ENCODE measurements at regions not wholly inside any gene's neighbourhood (a gene's known extent, or its start where the extent isn't known, plus 50 kb on each side); places are given as distances from the start of the nearest gene placed in this dataset.

DNA sequence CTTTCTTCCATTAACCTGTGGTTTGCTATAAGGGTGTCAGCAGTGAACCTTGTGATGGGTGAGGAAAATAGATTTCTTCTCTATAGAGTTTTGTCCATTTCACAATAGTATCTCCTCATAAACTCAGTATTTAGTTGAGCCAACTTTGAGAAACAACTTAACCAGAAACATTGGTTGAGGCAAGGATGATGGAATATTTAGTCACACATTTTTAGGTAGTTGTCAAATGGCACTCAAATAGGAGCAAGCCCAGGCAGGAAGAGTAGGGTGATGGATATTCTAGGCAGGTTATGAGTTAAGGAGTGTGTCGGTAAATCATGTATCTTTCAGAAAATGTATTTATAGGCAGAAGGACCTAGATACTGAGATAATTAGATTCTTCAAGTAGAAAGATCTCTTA is 1267.6 kb downstream of the SLC16A7 start:
- H3K4me1 ChIP-seq = no peaks in the 10 kb centered on the region
- intact Hi-C loops (cut with DNase I) = no loop called here
- no peak overlapping the region for H3K27ac ChIP-seq
- no peaks in the 10 kb centered on the region for H3K9me3 ChIP-seq
- no peak overlapping the region for H3K4me3 ChIP-seq
- no peaks in the 10 kb centered on the region for H3K27me3 ChIP-seq
- DNase-seq (ENCODE audit: low spot score in 2 of 2) = no peak
- TF ChIP-seq, protein P1, sequence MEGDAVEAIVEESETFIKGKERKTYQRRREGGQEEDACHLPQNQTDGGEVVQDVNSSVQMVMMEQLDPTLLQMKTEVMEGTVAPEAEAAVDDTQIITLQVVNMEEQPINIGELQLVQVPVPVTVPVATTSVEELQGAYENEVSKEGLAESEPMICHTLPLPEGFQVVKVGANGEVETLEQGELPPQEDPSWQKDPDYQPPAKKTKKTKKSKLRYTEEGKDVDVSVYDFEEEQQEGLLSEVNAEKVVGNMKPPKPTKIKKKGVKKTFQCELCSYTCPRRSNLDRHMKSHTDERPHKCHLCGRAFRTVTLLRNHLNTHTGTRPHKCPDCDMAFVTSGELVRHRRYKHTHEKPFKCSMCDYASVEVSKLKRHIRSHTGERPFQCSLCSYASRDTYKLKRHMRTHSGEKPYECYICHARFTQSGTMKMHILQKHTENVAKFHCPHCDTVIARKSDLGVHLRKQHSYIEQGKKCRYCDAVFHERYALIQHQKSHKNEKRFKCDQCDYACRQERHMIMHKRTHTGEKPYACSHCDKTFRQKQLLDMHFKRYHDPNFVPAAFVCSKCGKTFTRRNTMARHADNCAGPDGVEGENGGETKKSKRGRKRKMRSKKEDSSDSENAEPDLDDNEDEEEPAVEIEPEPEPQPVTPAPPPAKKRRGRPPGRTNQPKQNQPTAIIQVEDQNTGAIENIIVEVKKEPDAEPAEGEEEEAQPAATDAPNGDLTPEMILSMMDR (IDR thresholded peaks at IDR 0.05) = no peak
- no peaks in the 10 kb centered on the region for H3K36me3 ChIP-seq

DNA sequence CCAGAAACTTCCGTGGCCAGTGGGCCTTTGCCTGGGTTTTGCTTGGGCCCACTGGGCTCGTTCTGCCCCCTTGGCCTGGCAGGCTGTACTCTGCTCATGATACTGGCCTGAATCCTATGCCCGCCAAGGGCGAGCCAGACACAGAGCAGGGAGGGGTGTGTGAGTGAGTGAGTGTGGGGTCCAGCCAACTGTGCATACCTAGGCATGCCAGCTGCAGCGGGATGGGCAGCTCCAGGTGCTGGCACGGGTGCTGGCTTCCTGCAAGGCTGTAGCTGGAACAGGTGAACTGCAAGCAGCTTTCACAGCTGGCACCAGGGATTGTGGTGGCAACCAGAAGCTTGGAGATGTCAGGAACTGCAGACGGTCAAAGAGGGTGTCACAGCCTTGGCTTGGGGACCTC is 1276.4 kb downstream of the SLC16A7 start:
- H3K27me3 ChIP-seq = no peaks in the 10 kb centered on the region
- H3K27ac ChIP-seq = no peak overlapping the region
- H3K9me3 ChIP-seq = no peaks in the 10 kb centered on the region
- H3K36me3 ChIP-seq = no peaks in the 10 kb centered on the region
- intact Hi-C loops (cut with DNase I) = no loop called here
- DNase-seq (ENCODE audit: low spot score in 2 of 2) = no peak
- TF ChIP-seq, protein P1 (IDR thresholded peaks at IDR 0.05) = no peak
- H3K4me1 ChIP-seq = no peaks in the 10 kb centered on the region
- no peak overlapping the region for H3K4me3 ChIP-seq

DNA sequence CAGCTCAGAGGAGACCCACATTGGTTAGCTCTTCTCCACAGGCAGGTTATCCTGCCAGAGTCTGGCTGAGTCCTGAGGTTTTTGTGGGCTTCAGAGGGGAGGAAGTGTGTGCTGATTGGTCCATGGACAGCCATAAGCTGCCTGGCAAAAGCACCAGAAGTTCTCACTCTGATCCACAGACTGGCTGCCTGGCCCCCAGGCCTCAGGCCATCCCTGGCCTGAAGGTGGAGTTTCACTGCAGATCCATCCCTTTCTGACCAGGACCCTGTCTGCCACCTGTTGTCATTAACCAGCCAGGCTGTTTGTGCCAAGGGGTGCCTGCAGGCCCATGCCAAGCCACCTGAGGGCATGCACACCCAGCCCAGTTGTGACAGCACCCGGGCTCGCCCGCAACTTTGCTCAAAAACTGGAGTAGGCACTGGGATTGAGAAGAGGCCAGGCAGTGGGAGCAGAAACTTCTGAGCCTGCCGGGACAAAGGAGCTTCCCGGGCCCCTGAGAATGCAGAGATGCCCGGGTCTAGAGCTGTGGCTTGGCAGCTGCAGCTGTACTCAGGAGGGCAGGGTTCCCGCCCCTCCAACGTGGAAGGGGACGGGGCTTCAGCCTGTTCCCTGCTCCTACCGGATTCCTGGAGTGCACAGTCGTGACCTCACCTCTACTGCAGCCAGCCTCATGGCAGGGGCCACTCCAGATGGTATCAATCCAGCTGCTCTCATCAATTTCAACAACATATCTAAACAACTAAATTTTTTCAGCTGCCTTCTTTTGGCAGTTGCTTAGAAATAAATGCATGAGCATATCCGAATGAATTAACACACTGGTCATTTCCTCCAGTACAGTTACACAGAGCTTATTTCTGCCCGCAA is 1277.3 kb downstream of the SLC16A7 start:
- Histone ChIP-seq H3K36me3 (no peaks in the 10 kb centered on the region), H3K4me3 (no peak overlapping the region), H3K9me3 (no peaks in the 10 kb centered on the region), H3K4me1 (no peaks in the 10 kb centered on the region), H3K27ac (no peak overlapping the region), H3K27me3 (no peaks in the 10 kb centered on the region)
- intact Hi-C loops (cut with DNase I) = no loop called here
- DNase-seq (ENCODE audit: low spot score in 2 of 2) = peak in 1 of 2 donors; percentile 60
- TF ChIP-seq, protein P1 (IDR thresholded peaks at IDR 0.05) = no peak

DNA sequence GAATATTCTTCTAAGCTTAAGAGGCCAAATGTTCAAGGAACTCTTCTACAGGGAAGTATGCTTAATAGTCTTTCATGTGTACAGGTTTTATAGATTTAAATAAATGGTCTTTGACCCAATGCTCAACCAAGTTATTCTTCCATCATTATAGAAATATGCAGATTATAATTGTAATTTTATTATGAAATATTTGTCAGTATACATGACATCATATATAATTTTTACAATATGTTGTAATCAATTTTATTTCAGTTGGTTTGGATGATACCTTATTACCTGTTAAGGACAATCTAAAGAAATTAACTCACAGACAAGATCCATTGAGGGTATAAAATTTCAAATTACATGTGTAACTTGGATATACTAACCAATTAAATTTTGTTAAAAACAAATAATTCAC is 1278.3 kb downstream of the SLC16A7 start:
- TF ChIP-seq, protein P1 (IDR thresholded peaks at IDR 0.05) = no peak

DNA sequence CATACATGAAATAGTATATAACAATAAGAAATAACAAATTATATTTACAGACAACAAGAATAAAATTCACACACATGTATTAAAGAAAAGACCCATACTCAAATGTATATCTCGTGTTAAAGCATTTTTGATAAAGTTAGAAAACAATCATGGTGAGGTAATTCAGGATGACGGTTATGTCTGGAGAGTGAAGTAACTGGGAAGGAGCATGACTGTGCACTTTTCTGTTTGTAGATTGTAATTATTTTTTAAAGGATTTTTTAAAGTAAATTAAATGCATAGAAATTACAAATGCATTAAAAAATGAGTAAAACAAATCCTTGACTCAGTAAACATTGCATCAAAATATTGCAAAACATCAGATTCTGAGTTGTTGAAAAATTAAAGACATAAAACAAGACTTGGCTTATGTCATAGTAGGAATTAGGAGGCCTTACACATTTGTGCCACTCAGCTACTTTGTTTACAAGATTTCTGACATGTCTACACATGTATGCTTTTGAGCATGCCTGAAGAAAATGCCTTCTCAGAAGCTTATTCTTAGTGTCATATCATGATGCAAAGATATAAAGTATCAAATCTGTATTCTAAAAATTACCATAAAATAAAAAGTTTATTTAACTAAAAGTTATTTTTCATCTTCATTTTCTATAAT is 1325.1 kb downstream of the SLC16A7 start:
- no peak overlapping the region for H3K27ac ChIP-seq
- DNase-seq (ENCODE audit: low spot score in 2 of 2) = no peak
- H3K4me3 ChIP-seq = no peak overlapping the region
- intact Hi-C loops (cut with DNase I) = no loop called here
- no peaks in the 10 kb centered on the region for H3K27me3 ChIP-seq
- no peaks in the 10 kb centered on the region for H3K9me3 ChIP-seq
- H3K4me1 ChIP-seq = no peaks in the 10 kb centered on the region
- TF ChIP-seq, protein P1 (IDR thresholded peaks at IDR 0.05) = no peak
- H3K36me3 ChIP-seq = no peaks in the 10 kb centered on the region

More for the DNA sequence above, 1278.3 kb downstream of the SLC16A7 start:
- H3K9me3 ChIP-seq = no peaks in the 10 kb centered on the region
- no peak for DNase-seq (ENCODE audit: low spot score in 2 of 2)
- intact Hi-C loops (cut with DNase I) = no loop called here
- no peaks in the 10 kb centered on the region for H3K36me3 ChIP-seq
- no peak overlapping the region for H3K27ac ChIP-seq
- no peaks in the 10 kb centered on the region for H3K27me3 ChIP-seq
- H3K4me1 ChIP-seq = no peaks in the 10 kb centered on the region
- H3K4me3 ChIP-seq = no peak overlapping the region

All from ascending aorta (tissue), 2 donors.